Rectal smooth muscle tissue (tissue), 1 donor: ENCODE measurements at regions not wholly inside any gene's neighbourhood (a gene's known extent, or its start where the extent isn't known, plus 50 kb on each side); places are given as distances from the start of the nearest gene placed in this dataset.

Experiments used
- H3K27ac ChIP-seq: one replicate; pipeline ENCODE4 v1.7.0; 2013; ENCODE audit warnings: low read depth, low read length, inconsistent platforms
- H3K27me3 ChIP-seq: one replicate; pipeline ENCODE4 v1.7.0; 2013; ENCODE audit warnings: low read length; ENCODE audit not compliant: control insufficient read depth, insufficient read depth
- H3K36me3 ChIP-seq: one replicate; pipeline ENCODE4 v1.7.0; 2013; ENCODE audit warnings: low read length; ENCODE audit not compliant: control insufficient read depth, insufficient read depth
- H3K4me1 ChIP-seq: one replicate; pipeline ENCODE4 v1.7.0; 2013; ENCODE audit warnings: low read length; ENCODE audit not compliant: control insufficient read depth, insufficient read depth
- H3K4me3 ChIP-seq: one replicate; pipeline ENCODE4 v1.7.0; 2013; ENCODE audit warnings: low read length
- H3K9ac ChIP-seq: one replicate; pipeline ENCODE4 v1.7.0; 2013; ENCODE audit warnings: low read length

GRCh38 chr5:116838011-116838536 is 263.5 kb upstream of the SEMA6A start:
- no peak overlapping the region for H3K4me3 ChIP-seq
- peaks cover 2% of the 10 kb centered on the region for H3K4me1 ChIP-seq
- H3K36me3 ChIP-seq = no peaks in the 10 kb centered on the region
- no peaks in the 10 kb centered on the region for H3K27me3 ChIP-seq
- H3K27ac ChIP-seq = no peak overlapping the region
- no peak overlapping the region for H3K9ac ChIP-seq

GRCh38 chr5:116834796-116835515 is 260.3 kb upstream of the SEMA6A start:
- no peak overlapping the region for H3K9ac ChIP-seq
- no peak overlapping the region for H3K27ac ChIP-seq
- H3K4me1 ChIP-seq = peaks cover 2% of the 10 kb centered on the region
- no peaks in the 10 kb centered on the region for H3K36me3 ChIP-seq
- no peaks in the 10 kb centered on the region for H3K27me3 ChIP-seq
- no peak overlapping the region for H3K4me3 ChIP-seq

GRCh38 chr5:116830079-116830478 is 255.5 kb upstream of the SEMA6A start:
- no peaks in the 10 kb centered on the region for H3K36me3 ChIP-seq
- no peaks in the 10 kb centered on the region for H3K27me3 ChIP-seq
- H3K4me3 ChIP-seq = no peak overlapping the region
- no peak overlapping the region for H3K27ac ChIP-seq
- H3K9ac ChIP-seq = no peak overlapping the region
- H3K4me1 ChIP-seq = no peaks in the 10 kb centered on the region

GRCh38 chr5:116827078-116827477 is 252.5 kb upstream of the SEMA6A start:
- Histone ChIP-seq H3K27ac (no peak overlapping the region), H3K27me3 (no peaks in the 10 kb centered on the region), H3K4me3 (no peak overlapping the region), H3K9ac (no peak overlapping the region), H3K36me3 (no peaks in the 10 kb centered on the region), H3K4me1 (no peaks in the 10 kb centered on the region)

GRCh38 chr5:116825486-116825885 is 250.9 kb upstream of the SEMA6A start:
- no peaks in the 10 kb centered on the region for H3K4me1 ChIP-seq
- H3K27ac ChIP-seq = no peak overlapping the region
- no peaks in the 10 kb centered on the region for H3K36me3 ChIP-seq
- no peak overlapping the region for H3K9ac ChIP-seq
- H3K27me3 ChIP-seq = no peaks in the 10 kb centered on the region
- H3K4me3 ChIP-seq = no peak overlapping the region

DNA sequence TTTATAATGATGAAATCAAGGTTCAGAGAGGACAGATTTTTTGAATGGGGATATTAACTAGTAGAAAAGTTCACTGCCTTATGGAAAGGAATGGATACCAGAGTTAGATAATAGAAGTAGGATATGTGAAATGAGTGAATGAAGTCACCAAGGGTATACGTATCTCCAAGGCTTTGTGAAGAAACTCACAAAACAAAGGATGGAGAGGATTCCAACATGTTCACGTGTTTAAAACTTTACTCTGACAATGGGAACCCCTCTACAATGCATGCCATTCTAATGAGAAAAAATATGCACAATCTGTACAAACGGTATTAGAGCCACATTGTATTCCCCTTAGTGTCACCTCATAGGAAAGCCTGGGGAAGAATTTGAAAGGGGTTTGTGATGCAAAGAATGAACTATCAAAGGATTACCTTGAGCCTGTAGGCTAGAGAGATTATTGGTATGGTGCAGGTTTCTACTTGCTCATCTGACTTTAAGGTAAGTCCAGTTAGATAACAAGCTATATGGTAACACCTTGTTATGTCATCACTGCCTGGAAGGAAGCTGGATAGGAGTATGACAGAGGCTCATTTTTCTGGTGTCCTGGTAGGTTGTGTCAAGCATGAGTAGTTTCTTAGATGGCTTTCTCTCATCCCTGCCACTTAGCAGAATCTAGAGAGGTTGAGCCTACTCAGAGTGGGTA is 250.3 kb upstream of the SEMA6A start:
- no peak overlapping the region for H3K9ac ChIP-seq
- no peaks in the 10 kb centered on the region for H3K36me3 ChIP-seq
- no peaks in the 10 kb centered on the region for H3K27me3 ChIP-seq
- H3K4me1 ChIP-seq = no peaks in the 10 kb centered on the region
- no peak overlapping the region for H3K27ac ChIP-seq
- H3K4me3 ChIP-seq = no peak overlapping the region

- no peaks in the 10 kb centered on the region for H3K4me1 ChIP-seq
- no peak overlapping the region for H3K4me3 ChIP-seq
- no peaks in the 10 kb centered on the region for H3K36me3 ChIP-seq
- no peak overlapping the region for H3K9ac ChIP-seq
- no peaks in the 10 kb centered on the region for H3K27me3 ChIP-seq
- no peak overlapping the region for H3K27ac ChIP-seq
Measured at GRCh38 chr5:116814626-116815385, 240.2 kb upstream of the SEMA6A start.

- H3K36me3 ChIP-seq = no peaks in the 10 kb centered on the region
- no peaks in the 10 kb centered on the region for H3K4me1 ChIP-seq
- no peak overlapping the region for H3K4me3 ChIP-seq
- H3K9ac ChIP-seq = no peak overlapping the region
- no peak overlapping the region for H3K27ac ChIP-seq
- H3K27me3 ChIP-seq = no peaks in the 10 kb centered on the region
Measured at GRCh38 chr5:116813906-116814305, 239.3 kb upstream of the SEMA6A start.

- Histone ChIP-seq H3K4me1 (no peaks in the 10 kb centered on the region), H3K36me3 (no peaks in the 10 kb centered on the region), H3K4me3 (no peak overlapping the region), H3K9ac (no peak overlapping the region), H3K27me3 (no peaks in the 10 kb centered on the region), H3K27ac (no peak overlapping the region)
Measured at GRCh38 chr5:116813356-116813755, 238.7 kb upstream of the SEMA6A start.

DNA sequence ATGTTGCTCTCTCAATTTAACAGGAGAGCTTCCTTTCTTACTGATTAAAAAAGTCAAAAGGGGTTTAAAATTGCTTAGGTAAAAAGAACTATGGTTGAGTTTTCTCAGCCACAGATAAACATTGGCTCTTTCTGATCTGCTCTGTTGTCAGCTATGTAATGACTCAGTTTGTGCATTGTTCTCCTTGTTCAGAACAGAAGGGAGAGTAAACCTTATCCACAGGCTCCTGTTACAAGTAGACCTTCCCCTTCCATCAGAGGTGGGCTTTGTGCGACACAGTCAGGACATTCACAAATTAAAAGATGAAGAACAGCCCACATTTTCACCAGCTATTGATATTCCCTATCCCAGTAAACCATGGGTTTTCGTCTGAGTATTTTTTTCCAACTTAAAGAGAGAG is 236.3 kb upstream of the SEMA6A start:
- Histone ChIP-seq H3K9ac (no peak overlapping the region), H3K27me3 (no peaks in the 10 kb centered on the region), H3K4me3 (no peak overlapping the region), H3K4me1 (peaks cover 3% of the 10 kb centered on the region), H3K36me3 (no peaks in the 10 kb centered on the region), H3K27ac (no peak overlapping the region)

DNA sequence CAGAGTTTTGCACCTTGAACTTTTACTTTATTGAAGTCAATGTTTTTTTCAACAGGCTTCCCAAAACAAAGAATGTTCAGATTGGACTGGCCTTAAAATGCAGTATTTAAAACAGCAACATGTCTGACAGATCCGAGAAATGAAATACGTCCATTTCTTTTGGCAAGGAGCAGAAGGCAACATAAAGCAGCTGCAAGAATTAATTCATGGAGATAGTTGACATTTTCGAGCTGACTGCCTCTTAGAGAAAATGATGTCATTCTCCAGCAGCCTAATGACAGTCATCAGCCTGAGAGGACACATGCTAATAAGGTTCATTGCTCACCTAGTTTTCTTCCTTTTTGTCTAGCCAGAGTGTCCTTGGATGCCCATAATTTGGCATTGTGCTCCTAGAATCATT is 232.2 kb upstream of the SEMA6A start:
- no peak overlapping the region for H3K4me3 ChIP-seq
- H3K9ac ChIP-seq = no peak overlapping the region
- H3K4me1 ChIP-seq = peaks cover 3% of the 10 kb centered on the region
- H3K27ac ChIP-seq = no peak overlapping the region
- no peaks in the 10 kb centered on the region for H3K27me3 ChIP-seq
- H3K36me3 ChIP-seq = no peaks in the 10 kb centered on the region

GRCh38 chr5:116799401-116799800 is 224.8 kb upstream of the SEMA6A start:
- no peaks in the 10 kb centered on the region for H3K27me3 ChIP-seq
- H3K27ac ChIP-seq = no peak overlapping the region
- no peaks in the 10 kb centered on the region for H3K4me1 ChIP-seq
- no peak overlapping the region for H3K4me3 ChIP-seq
- no peak overlapping the region for H3K9ac ChIP-seq
- no peaks in the 10 kb centered on the region for H3K36me3 ChIP-seq
